Upper lobe of left lung (tissue), 4 donors: ENCODE measurements at regions not wholly inside any gene's neighbourhood (a gene's known extent, or its start where the extent isn't known, plus 50 kb on each side); places are given as distances from the start of the nearest gene placed in this dataset.

ENCODE experiments used
- EP300 ChIP-seq, 4 donors: sonication (generic); formaldehyde crosslinking; IDR thresholded peaks; one replicate each; pipeline ENCODE4 v1.5.1; 2017; ENCODE audit warnings: antibody characterized with exemption in 4 of 4, control low read depth in 2 of 4
- POLR2A ChIP-seq, 4 donors: fragments of 450-650 bp; IDR thresholded peaks; one replicate each; pipeline ENCODE4 v1.5.1; 2016 to 2017; ENCODE audit warnings: antibody characterized with exemption in 4 of 4, mild to moderate bottlenecking in 2 of 4
- POLR2AphosphoS5 ChIP-seq, 2 donors: sonication (generic); formaldehyde crosslinking; IDR thresholded peaks; one replicate each; pipeline ENCODE4 v1.5.1; 2017; ENCODE audit warnings: antibody characterized with exemption in 2 of 2
- TF ChIP-seq, protein P1 (sequence below), 6 experiments: fragments of 450-650 bp in 4 of 6; fragments of 200-600 bp in 2 of 6; sonication (generic) in 2 of 6; IDR thresholded peaks; one replicate each; pipeline ENCODE4 v1.5.1; 2016 to 2019; ENCODE audit warnings: antibody characterized with exemption in 6 of 6

DNA sequence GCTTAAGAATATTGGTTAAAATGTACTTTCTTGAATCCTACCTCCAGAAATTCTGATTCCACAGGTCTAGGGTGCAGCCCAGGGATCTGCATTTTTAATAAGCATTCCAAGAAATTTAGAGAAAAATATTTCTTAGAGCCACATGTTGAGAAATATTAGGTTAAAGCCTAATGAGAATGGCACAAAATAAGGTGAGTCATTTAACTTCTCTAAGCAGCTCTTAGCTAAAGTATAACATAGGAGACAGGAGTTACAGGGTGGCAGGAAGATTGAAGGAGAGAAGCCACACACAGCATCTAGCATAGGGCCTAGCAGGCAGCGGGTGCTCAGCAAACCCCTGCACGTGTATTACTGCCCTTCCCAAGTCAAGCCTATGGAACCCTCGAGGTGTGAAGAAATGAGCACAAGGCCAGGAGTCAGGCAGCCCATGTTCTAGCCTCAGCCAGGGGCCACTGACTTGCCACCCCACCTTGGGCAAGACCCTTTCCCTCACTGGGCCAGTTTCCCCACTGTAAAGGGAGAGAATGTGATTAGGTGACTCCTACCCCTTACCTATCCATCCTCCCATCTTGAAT, 197.1 kb upstream of the TLE3 start:
- TF ChIP-seq EP300 (IDR thresholded peaks at IDR 0.05), result no peak
- TF ChIP-seq, protein P1, sequence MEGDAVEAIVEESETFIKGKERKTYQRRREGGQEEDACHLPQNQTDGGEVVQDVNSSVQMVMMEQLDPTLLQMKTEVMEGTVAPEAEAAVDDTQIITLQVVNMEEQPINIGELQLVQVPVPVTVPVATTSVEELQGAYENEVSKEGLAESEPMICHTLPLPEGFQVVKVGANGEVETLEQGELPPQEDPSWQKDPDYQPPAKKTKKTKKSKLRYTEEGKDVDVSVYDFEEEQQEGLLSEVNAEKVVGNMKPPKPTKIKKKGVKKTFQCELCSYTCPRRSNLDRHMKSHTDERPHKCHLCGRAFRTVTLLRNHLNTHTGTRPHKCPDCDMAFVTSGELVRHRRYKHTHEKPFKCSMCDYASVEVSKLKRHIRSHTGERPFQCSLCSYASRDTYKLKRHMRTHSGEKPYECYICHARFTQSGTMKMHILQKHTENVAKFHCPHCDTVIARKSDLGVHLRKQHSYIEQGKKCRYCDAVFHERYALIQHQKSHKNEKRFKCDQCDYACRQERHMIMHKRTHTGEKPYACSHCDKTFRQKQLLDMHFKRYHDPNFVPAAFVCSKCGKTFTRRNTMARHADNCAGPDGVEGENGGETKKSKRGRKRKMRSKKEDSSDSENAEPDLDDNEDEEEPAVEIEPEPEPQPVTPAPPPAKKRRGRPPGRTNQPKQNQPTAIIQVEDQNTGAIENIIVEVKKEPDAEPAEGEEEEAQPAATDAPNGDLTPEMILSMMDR (IDR thresholded peaks at IDR 0.05), result no peak
- TF ChIP-seq POLR2A (IDR thresholded peaks at IDR 0.05), result no peak
- no peak for TF ChIP-seq POLR2AphosphoS5 (IDR thresholded peaks at IDR 0.05)
